ENCODE measurements at regions not wholly inside any gene's neighbourhood (a gene's known extent, or its start where the extent isn't known, plus 50 kb on each side); places are given as distances from the start of the nearest gene placed in this dataset.
"Not testable (repeated sequence)": the region's sequence is repeated elsewhere in the genome, so short reads cannot be mapped to it uniquely, and the experiment has no call there.

GRCh38 chr9:40885858-40886257 is 242.6 kb downstream of the FOXD4L6 start:
- DNase-seq (ENCODE audit: low spot score); H3K4me2 ChIP-seq (ENCODE audit: low read length); H3K4me3 ChIP-seq (ENCODE audit: low read depth, low read length, poor library complexity, severe bottlenecking); intact Hi-C loops (cut with micrococcal nuclease; ENCODE audit: unreplicated experiment); H3K9me2 ChIP-seq (ENCODE audit: insufficient read depth, low read length); H3K79me2 ChIP-seq (ENCODE audit: insufficient read depth, low read depth, low read length); H3K9me3 ChIP-seq (ENCODE audit: low read length); H3K36me3 ChIP-seq (ENCODE audit: insufficient read depth, low read length); BruUV-seq (replicated peaks); H3K4me1 ChIP-seq (ENCODE audit: insufficient read depth, low read length, poor library complexity, severe bottlenecking); POLR2A ChIA-PET; H3K27ac ChIP-seq (ENCODE audit: low read depth, low read length, poor library complexity, severe bottlenecking); H4K20me1 ChIP-seq (ENCODE audit: insufficient read depth, low read length); H2AFZ ChIP-seq (ENCODE audit: low read length); CTCF ChIA-PET (ENCODE audit: unreplicated experiment): not testable (repeated sequence)

GRCh38 chr9:40884902-40885490 is 243.5 kb downstream of the FOXD4L6 start:
- BruUV-seq (replicated peaks); H3K4me2 ChIP-seq (ENCODE audit: low read length); DNase-seq (ENCODE audit: low spot score); H3K36me3 ChIP-seq (ENCODE audit: insufficient read depth, low read length); H3K79me2 ChIP-seq (ENCODE audit: insufficient read depth, low read depth, low read length); POLR2A ChIA-PET; CTCF ChIA-PET (ENCODE audit: unreplicated experiment); H3K9me3 ChIP-seq (ENCODE audit: low read length); H3K9me2 ChIP-seq (ENCODE audit: insufficient read depth, low read length); H3K27ac ChIP-seq (ENCODE audit: low read depth, low read length, poor library complexity, severe bottlenecking); intact Hi-C loops (cut with micrococcal nuclease; ENCODE audit: unreplicated experiment); H3K4me1 ChIP-seq (ENCODE audit: insufficient read depth, low read length, poor library complexity, severe bottlenecking); H4K20me1 ChIP-seq (ENCODE audit: insufficient read depth, low read length); H3K4me3 ChIP-seq (ENCODE audit: low read depth, low read length, poor library complexity, severe bottlenecking); H2AFZ ChIP-seq (ENCODE audit: low read length): not testable (repeated sequence)

GRCh38 chr9:40884072-40884901 is 244.2 kb downstream of the FOXD4L6 start:
- Histone ChIP-seq H2AFZ (ENCODE audit: low read length) (no peak overlapping the region), H3K9me2 (ENCODE audit: insufficient read depth, low read length) (no peaks in the 10 kb centered on the region), H4K20me1 (ENCODE audit: insufficient read depth, low read length) (no peaks in the 10 kb centered on the region), H3K79me2 (ENCODE audit: insufficient read depth, low read depth, low read length) (no peaks in the 10 kb centered on the region), H3K4me2 (ENCODE audit: low read length) (no peak overlapping the region), H3K9me3 (ENCODE audit: low read length) (no peaks in the 10 kb centered on the region), H3K36me3 (ENCODE audit: insufficient read depth, low read length) (no peaks in the 10 kb centered on the region), H3K27ac (ENCODE audit: low read depth, low read length, poor library complexity, severe bottlenecking) (no peak overlapping the region), H3K4me3 (ENCODE audit: low read depth, low read length, poor library complexity, severe bottlenecking) (no peak overlapping the region), H3K4me1 (ENCODE audit: insufficient read depth, low read length, poor library complexity, severe bottlenecking) (no peaks in the 10 kb centered on the region)
- POLR2A ChIA-PET: no interaction called here
- CTCF ChIA-PET (ENCODE audit: unreplicated experiment): no interaction called here
- intact Hi-C loops (cut with micrococcal nuclease; ENCODE audit: unreplicated experiment): no loop called here
- TF ChIP-seq CTCF (conservative IDR thresholded peaks at IDR 0.05; ENCODE audit: low read length) (no peak), EZH2phosphoT487 (IDR thresholded peaks at IDR 0.05; ENCODE audit: borderline replicate concordance, low read depth, low read length) (no peak)
- DNase-seq (ENCODE audit: low spot score): no peak
- BruUV-seq (replicated peaks): no TSS peak

GRCh38 chr9:40883423-40884071 is 244.9 kb downstream of the FOXD4L6 start:
- H3K27ac ChIP-seq (ENCODE audit: low read depth, low read length, poor library complexity, severe bottlenecking); H3K4me3 ChIP-seq (ENCODE audit: low read depth, low read length, poor library complexity, severe bottlenecking); H3K4me2 ChIP-seq (ENCODE audit: low read length); H3K9me3 ChIP-seq (ENCODE audit: low read length); H3K4me1 ChIP-seq (ENCODE audit: insufficient read depth, low read length, poor library complexity, severe bottlenecking); H3K36me3 ChIP-seq (ENCODE audit: insufficient read depth, low read length); POLR2A ChIA-PET; intact Hi-C loops (cut with micrococcal nuclease; ENCODE audit: unreplicated experiment); CTCF ChIA-PET (ENCODE audit: unreplicated experiment); DNase-seq (ENCODE audit: low spot score); BruUV-seq (replicated peaks); H2AFZ ChIP-seq (ENCODE audit: low read length); H3K9me2 ChIP-seq (ENCODE audit: insufficient read depth, low read length); H4K20me1 ChIP-seq (ENCODE audit: insufficient read depth, low read length); H3K79me2 ChIP-seq (ENCODE audit: insufficient read depth, low read depth, low read length): not testable (repeated sequence)

- H3K9me2 ChIP-seq (ENCODE audit: insufficient read depth, low read length); POLR2A ChIA-PET; H4K20me1 ChIP-seq (ENCODE audit: insufficient read depth, low read length); H3K4me3 ChIP-seq (ENCODE audit: low read depth, low read length, poor library complexity, severe bottlenecking); H3K9me3 ChIP-seq (ENCODE audit: low read length); H3K4me1 ChIP-seq (ENCODE audit: insufficient read depth, low read length, poor library complexity, severe bottlenecking); intact Hi-C loops (cut with micrococcal nuclease; ENCODE audit: unreplicated experiment); H3K79me2 ChIP-seq (ENCODE audit: insufficient read depth, low read depth, low read length); H3K27ac ChIP-seq (ENCODE audit: low read depth, low read length, poor library complexity, severe bottlenecking); DNase-seq (ENCODE audit: low spot score); H3K4me2 ChIP-seq (ENCODE audit: low read length); BruUV-seq (replicated peaks); H3K36me3 ChIP-seq (ENCODE audit: insufficient read depth, low read length); CTCF ChIA-PET (ENCODE audit: unreplicated experiment); H2AFZ ChIP-seq (ENCODE audit: low read length): not testable (repeated sequence)
Measured at GRCh38 chr9:40873753-40874295, 254.7 kb downstream of the FOXD4L6 start.

Measured in OCI-LY7 (cell line).